ENCODE measurements at regions not wholly inside any gene's neighbourhood (a gene's known extent, or its start where the extent isn't known, plus 50 kb on each side); places are given as distances from the start of the nearest gene placed in this dataset.

DNA sequence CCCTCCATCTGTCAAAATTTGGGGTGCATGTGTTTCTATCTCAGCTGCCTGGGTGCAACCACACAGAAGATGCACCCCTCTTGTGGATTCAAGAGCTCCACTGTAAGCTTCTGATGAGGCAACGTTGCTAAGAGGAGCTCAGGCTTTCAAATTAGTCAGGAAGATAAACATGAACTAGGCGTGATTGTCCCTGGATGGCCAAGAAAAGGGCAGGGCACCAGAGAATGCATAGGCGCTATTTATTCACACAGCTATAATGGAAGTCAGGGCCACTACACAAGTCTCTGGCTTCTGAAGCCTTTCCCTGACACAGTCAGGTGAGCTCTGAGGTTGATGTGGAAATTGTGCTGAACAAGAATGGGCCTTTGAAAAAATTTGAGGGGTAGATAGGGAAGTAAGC is 1466.0 kb upstream of the CELF4 start:
- H3K36me3 ChIP-seq (ENCODE audit: low read length), result no peaks in the 10 kb centered on the region
- H3K9ac ChIP-seq (ENCODE audit: low read length), result no peak overlapping the region
- TF ChIP-seq EZH2phosphoT487 (conservative IDR thresholded peaks at IDR 0.05; ENCODE audit: low read length), result no peak
- TF ChIP-seq, protein P1, sequence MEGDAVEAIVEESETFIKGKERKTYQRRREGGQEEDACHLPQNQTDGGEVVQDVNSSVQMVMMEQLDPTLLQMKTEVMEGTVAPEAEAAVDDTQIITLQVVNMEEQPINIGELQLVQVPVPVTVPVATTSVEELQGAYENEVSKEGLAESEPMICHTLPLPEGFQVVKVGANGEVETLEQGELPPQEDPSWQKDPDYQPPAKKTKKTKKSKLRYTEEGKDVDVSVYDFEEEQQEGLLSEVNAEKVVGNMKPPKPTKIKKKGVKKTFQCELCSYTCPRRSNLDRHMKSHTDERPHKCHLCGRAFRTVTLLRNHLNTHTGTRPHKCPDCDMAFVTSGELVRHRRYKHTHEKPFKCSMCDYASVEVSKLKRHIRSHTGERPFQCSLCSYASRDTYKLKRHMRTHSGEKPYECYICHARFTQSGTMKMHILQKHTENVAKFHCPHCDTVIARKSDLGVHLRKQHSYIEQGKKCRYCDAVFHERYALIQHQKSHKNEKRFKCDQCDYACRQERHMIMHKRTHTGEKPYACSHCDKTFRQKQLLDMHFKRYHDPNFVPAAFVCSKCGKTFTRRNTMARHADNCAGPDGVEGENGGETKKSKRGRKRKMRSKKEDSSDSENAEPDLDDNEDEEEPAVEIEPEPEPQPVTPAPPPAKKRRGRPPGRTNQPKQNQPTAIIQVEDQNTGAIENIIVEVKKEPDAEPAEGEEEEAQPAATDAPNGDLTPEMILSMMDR (IDR thresholded peaks at IDR 0.05; ENCODE audit: insufficient read depth, low read length, poor library complexity, severe bottlenecking), result no peak
- H3F3A ChIP-seq (ENCODE audit: insufficient read depth), result no peaks in the 10 kb centered on the region
- H3K9me3 ChIP-seq (ENCODE audit: insufficient read depth, low read length), result peaks cover 6% of the 10 kb centered on the region; the same call in 1 of the 2 replicates
- no peaks in the 10 kb centered on the region for H3K9me2 ChIP-seq (replicated peaks; ENCODE audit: insufficient read depth, low read length)
- H2AFZ ChIP-seq (ENCODE audit: low read depth, low read length, severe bottlenecking), result no peak overlapping the region
- H3K79me2 ChIP-seq (ENCODE audit: insufficient read depth, low read length), result no peaks in the 10 kb centered on the region
- no peak overlapping the region for H3K4me2 ChIP-seq (ENCODE audit: low read depth, low read length, poor library complexity, severe bottlenecking)
- no peaks in the 10 kb centered on the region for H4K20me1 ChIP-seq (ENCODE audit: low read depth, low read length)
- no peaks in the 10 kb centered on the region for H3K27me3 ChIP-seq (ENCODE audit: low read length)
- no peak overlapping the region for H3K27ac ChIP-seq (ENCODE audit: low read depth, low read length)
- H3K4me3 ChIP-seq (ENCODE audit: insufficient read depth, low read length, poor library complexity, severe bottlenecking), result no peak overlapping the region

DNA sequence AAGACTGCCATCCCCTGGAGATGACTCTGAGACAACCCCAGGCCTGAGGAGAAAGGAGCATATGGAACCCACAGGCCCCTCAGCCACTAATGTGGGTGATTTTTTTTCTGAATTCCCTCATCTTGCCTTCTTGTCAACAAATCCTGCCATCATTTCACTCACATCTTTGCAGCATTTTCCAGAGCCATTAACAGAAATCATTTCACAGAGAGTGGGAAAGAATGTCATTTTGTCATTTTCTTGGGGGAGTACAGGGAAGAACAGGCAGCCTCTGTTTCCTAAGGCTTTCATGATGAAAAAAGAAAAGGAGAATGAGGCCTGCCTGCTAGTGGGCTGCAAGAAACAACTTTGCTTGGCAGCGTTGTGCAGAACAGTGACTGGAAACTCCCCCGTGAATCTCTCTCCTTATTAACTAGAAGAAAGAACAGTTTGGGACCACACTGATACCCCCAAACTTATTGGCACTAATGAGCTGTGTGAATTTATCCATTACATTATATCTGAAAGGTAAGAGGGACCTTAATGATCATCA is 1464.6 kb upstream of the CELF4 start:
- Histone ChIP-seq H3F3A (ENCODE audit: insufficient read depth) (no peaks in the 10 kb centered on the region), H3K9me3 (ENCODE audit: insufficient read depth, low read length) (peaks cover 6% of the 10 kb centered on the region; the same call in 1 of the 2 replicates), H3K9ac (ENCODE audit: low read length) (no peak overlapping the region), H3K27me3 (ENCODE audit: low read length) (no peaks in the 10 kb centered on the region), H3K4me2 (ENCODE audit: low read depth, low read length, poor library complexity, severe bottlenecking) (no peak overlapping the region), H3K27ac (ENCODE audit: low read depth, low read length) (no peak overlapping the region), H4K20me1 (ENCODE audit: low read depth, low read length) (no peaks in the 10 kb centered on the region), H3K9me2 (replicated peaks; ENCODE audit: insufficient read depth, low read length) (no peaks in the 10 kb centered on the region), H3K79me2 (ENCODE audit: insufficient read depth, low read length) (no peaks in the 10 kb centered on the region), H3K4me3 (ENCODE audit: insufficient read depth, low read length, poor library complexity, severe bottlenecking) (no peak overlapping the region), H2AFZ (ENCODE audit: low read depth, low read length, severe bottlenecking) (no peak overlapping the region), H3K36me3 (ENCODE audit: low read length) (no peaks in the 10 kb centered on the region)
- TF ChIP-seq, protein P1 (IDR thresholded peaks at IDR 0.05; ENCODE audit: insufficient read depth, low read length, poor library complexity, severe bottlenecking), result no peak
- TF ChIP-seq EZH2phosphoT487 (conservative IDR thresholded peaks at IDR 0.05; ENCODE audit: low read length), result no peak

DNA sequence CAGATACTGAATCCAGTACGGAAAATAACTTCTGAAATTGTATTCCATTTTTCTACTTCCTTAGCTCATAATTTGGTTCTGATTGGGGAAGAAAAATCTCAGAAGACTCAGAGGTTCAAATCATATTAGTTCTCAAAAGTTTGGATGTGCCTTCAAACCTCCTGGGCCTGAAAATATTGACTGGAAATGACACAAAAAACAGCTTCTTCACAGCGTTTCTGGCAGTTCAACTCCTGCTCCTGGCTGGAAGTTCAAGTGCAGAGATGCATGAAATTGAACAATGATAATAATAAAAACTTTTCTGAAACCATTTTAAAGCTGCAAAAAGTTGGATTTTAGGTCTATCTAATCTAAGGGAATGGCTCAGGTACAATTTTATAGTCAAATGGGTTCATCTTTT is 1459.9 kb upstream of the CELF4 start:
- H3K9ac ChIP-seq (ENCODE audit: low read length), result no peak overlapping the region
- H3K27me3 ChIP-seq (ENCODE audit: low read length), result no peaks in the 10 kb centered on the region
- H4K20me1 ChIP-seq (ENCODE audit: low read depth, low read length), result no peaks in the 10 kb centered on the region
- H3K4me2 ChIP-seq (ENCODE audit: low read depth, low read length, poor library complexity, severe bottlenecking), result no peak overlapping the region
- no peaks in the 10 kb centered on the region for H3K36me3 ChIP-seq (ENCODE audit: low read length)
- peaks cover 6% of the 10 kb centered on the region; the same call in 1 of the 2 replicates for H3K9me3 ChIP-seq (ENCODE audit: insufficient read depth, low read length)
- no peaks in the 10 kb centered on the region for H3F3A ChIP-seq (ENCODE audit: insufficient read depth)
- no peaks in the 10 kb centered on the region for H3K79me2 ChIP-seq (ENCODE audit: insufficient read depth, low read length)
- no peak overlapping the region for H2AFZ ChIP-seq (ENCODE audit: low read depth, low read length, severe bottlenecking)
- no peaks in the 10 kb centered on the region for H3K9me2 ChIP-seq (replicated peaks; ENCODE audit: insufficient read depth, low read length)
- TF ChIP-seq, protein P1 (IDR thresholded peaks at IDR 0.05; ENCODE audit: insufficient read depth, low read length, poor library complexity, severe bottlenecking), result no peak
- TF ChIP-seq EZH2phosphoT487 (conservative IDR thresholded peaks at IDR 0.05; ENCODE audit: low read length), result no peak
- no peak overlapping the region for H3K4me3 ChIP-seq (ENCODE audit: insufficient read depth, low read length, poor library complexity, severe bottlenecking)
- no peak overlapping the region for H3K27ac ChIP-seq (ENCODE audit: low read depth, low read length)

Measured in SU-DHL-6 (cell line).